ENCODE measurements at regions not wholly inside any gene's neighbourhood (a gene's known extent, or its start where the extent isn't known, plus 50 kb on each side); places are given as distances from the start of the nearest gene placed in this dataset.

- no peak for TF ChIP-seq CREB5 (CRISPR knock-in tag; IDR thresholded peaks at IDR 0.05; ENCODE audit: low read depth)
- no peak for TF ChIP-seq CSDC2 (CRISPR knock-in tag; IDR thresholded peaks at IDR 0.05)
- ATAC-seq = peak; percentile 76
Observed at GRCh38 chr1:219373616-219373935, 199.9 kb downstream of the LYPLAL1 start.

GRCh38 chr1:219372916-219373615, 199.4 kb downstream of the LYPLAL1 start:
- ATAC-seq = peak; percentile 49
- no peak for TF ChIP-seq OSR1 (CRISPR knock-in tag; IDR thresholded peaks at IDR 0.05)
- peak; percentile 63 for TF ChIP-seq ISL1 (CRISPR knock-in tag; IDR thresholded peaks at IDR 0.05)
- peak; percentile 37; the same call in 1 of the 2 replicates for TF ChIP-seq ZC3H10 (CRISPR knock-in tag; IDR thresholded peaks at IDR 0.05)

- no peak for ATAC-seq
Observed at GRCh38 chr1:219371471-219371870, 197.8 kb downstream of the LYPLAL1 start.

GRCh38 chr1:219367496-219367895, 193.8 kb downstream of the LYPLAL1 start:
- TF ChIP-seq PPARA (CRISPR knock-in tag; IDR thresholded peaks at IDR 0.05; ENCODE audit: borderline replicate concordance) (no peak), ARNTL (CRISPR knock-in tag; IDR thresholded peaks at IDR 0.05; ENCODE audit: borderline replicate concordance, low read depth) (no peak), CSDC2 (CRISPR knock-in tag; IDR thresholded peaks at IDR 0.05) (no peak), POU6F1 (CRISPR knock-in tag; IDR thresholded peaks at IDR 0.05; ENCODE audit: borderline replicate concordance, low read depth) (no peak), SNAI2 (CRISPR knock-in tag; IDR thresholded peaks at IDR 0.05) (no peak), ZNF70 (CRISPR knock-in tag; IDR thresholded peaks at IDR 0.05) (no peak), RARB (CRISPR knock-in tag; IDR thresholded peaks at IDR 0.05) (no peak)
- ATAC-seq = no peak

More at GRCh38 chr1:219371471-219371870, 197.8 kb downstream of the LYPLAL1 start:
- TF ChIP-seq CSRNP3 (CRISPR knock-in tag; IDR thresholded peaks at IDR 0.05) (no peak), ZNF8 (CRISPR knock-in tag; IDR thresholded peaks at IDR 0.05) (no peak), OSR1 (CRISPR knock-in tag; IDR thresholded peaks at IDR 0.05) (no peak), ESRRG (CRISPR knock-in tag; IDR thresholded peaks at IDR 0.05) (no peak)

- ATAC-seq = peak; percentile 33; the same call in 2 of the 3 replicates
- no peak for TF ChIP-seq ZNF565 (CRISPR knock-in tag; conservative IDR thresholded peaks at IDR 0.05; ENCODE audit: low read depth)
- no peak for TF ChIP-seq SNAI2 (CRISPR knock-in tag; IDR thresholded peaks at IDR 0.05)
- no peak for TF ChIP-seq CREB5 (CRISPR knock-in tag; IDR thresholded peaks at IDR 0.05; ENCODE audit: low read depth)
- no peak for TF ChIP-seq OSR1 (CRISPR knock-in tag; IDR thresholded peaks at IDR 0.05)
- no peak for TF ChIP-seq CSRNP3 (CRISPR knock-in tag; IDR thresholded peaks at IDR 0.05)
- no peak for TF ChIP-seq CSDC2 (CRISPR knock-in tag; IDR thresholded peaks at IDR 0.05)
- no peak for TF ChIP-seq ZNF8 (CRISPR knock-in tag; IDR thresholded peaks at IDR 0.05)
- no peak for TF ChIP-seq BACH2 (CRISPR knock-in tag; IDR thresholded peaks at IDR 0.05; ENCODE audit: borderline replicate concordance)
- TF ChIP-seq TOX (CRISPR knock-in tag; IDR thresholded peaks at IDR 0.05; ENCODE audit: borderline replicate concordance) = no peak; the same call in 1 of the 2 replicates
- TF ChIP-seq ZFP30 (CRISPR knock-in tag; IDR thresholded peaks at IDR 0.05) = no peak
- TF ChIP-seq POU6F1 (CRISPR knock-in tag; IDR thresholded peaks at IDR 0.05; ENCODE audit: borderline replicate concordance, low read depth) = no peak
- no peak for TF ChIP-seq ZNF70 (CRISPR knock-in tag; IDR thresholded peaks at IDR 0.05)
- TF ChIP-seq PATZ1 (CRISPR knock-in tag; IDR thresholded peaks at IDR 0.05; ENCODE audit: borderline replicate concordance) = no peak
- no peak for TF ChIP-seq PPARA (CRISPR knock-in tag; IDR thresholded peaks at IDR 0.05; ENCODE audit: borderline replicate concordance)
- TF ChIP-seq TCF4 (CRISPR knock-in tag; IDR thresholded peaks at IDR 0.05; ENCODE audit: borderline replicate concordance) = no peak
- TF ChIP-seq ARNTL (CRISPR knock-in tag; IDR thresholded peaks at IDR 0.05; ENCODE audit: borderline replicate concordance, low read depth) = no peak
- no peak for TF ChIP-seq ZFP3 (CRISPR knock-in tag; IDR thresholded peaks at IDR 0.05)
Observed at GRCh38 chr1:219365451-219365850, 191.8 kb downstream of the LYPLAL1 start.
